ENCODE measurements at regions not wholly inside any gene's neighbourhood (a gene's known extent, or its start where the extent isn't known, plus 50 kb on each side); places are given as distances from the start of the nearest gene placed in this dataset.

- no peak for DNase-seq
Measured at GRCh38 chr1:113007706-113008364, 51.8 kb upstream of the SLC16A1 start.

GRCh38 chr1:113008365-113008714 is 52.3 kb upstream of the SLC16A1 start:
- no peak for DNase-seq

- no peak for DNase-seq
Measured at GRCh38 chr1:113012149-113012548, 56.2 kb upstream of the SLC16A1 start.

GRCh38 chr1:113013823-113014222 is 57.8 kb upstream of the SLC16A1 start:
- no peak for DNase-seq

GRCh38 chr1:113014508-113014907 is 58.5 kb upstream of the LRIG2 start:
- DNase-seq = no peak

- DNase-seq = no peak
Measured at GRCh38 chr1:113018911-113019310, 54.1 kb upstream of the LRIG2 start.

GRCh38 chr1:113021430-113022085 is 51.4 kb upstream of the LRIG2 start:
- DNase-seq = peak; percentile 95

Data from NCI-H1105 treated with DMSO at 0.1 percent for 48 hours (cell line).